ENCODE measurements at regions not wholly inside any gene's neighbourhood (a gene's known extent, or its start where the extent isn't known, plus 50 kb on each side); places are given as distances from the start of the nearest gene placed in this dataset.

DNA sequence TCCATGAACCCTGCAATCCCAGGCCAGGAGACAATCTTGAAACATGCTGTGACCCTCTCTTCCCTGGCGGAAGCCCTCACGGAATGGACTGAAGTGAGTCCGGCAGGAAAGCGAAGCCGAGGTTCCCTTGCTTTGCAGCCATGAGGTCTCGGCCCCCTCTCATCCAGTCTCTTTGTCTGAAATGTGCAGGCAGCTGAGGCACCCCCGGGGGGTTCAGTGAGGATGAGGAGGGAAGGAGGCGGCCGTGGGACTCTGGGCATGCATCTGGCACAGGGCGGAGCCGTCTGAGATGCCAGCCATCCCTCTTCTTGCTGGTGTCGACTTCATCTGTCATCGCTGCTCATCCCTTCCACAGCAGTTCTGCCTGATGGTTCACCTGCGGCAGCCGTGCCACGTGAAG, 1485.7 kb downstream of the BRD1 start:
- ATAC-seq (no peak), DNase-seq (ENCODE audit: low read depth, low spot score) (no peak)
- intact Hi-C loops (cut with micrococcal nuclease; ENCODE audit: unreplicated experiment), result no loop called here
- ChIA-PET POLR2A (no interaction called here), CTCF (no interaction called here)
- in situ Hi-C loops (cut with HindIII; ENCODE audit: low pct_unique_long_range_greater_than_20kb, low sequenced_read_pairs), result no loop called here
- TF ChIP-seq TCF7L2 (IDR thresholded peaks at IDR 0.05; ENCODE audit: low read depth, low read length) (no peak), SIN3A (IDR thresholded peaks at IDR 0.05; ENCODE audit: borderline replicate concordance, insufficient read depth, low read depth, low read length) (no peak), POLR2AphosphoS5 (IDR thresholded peaks at IDR 0.05; ENCODE audit: low read depth, low read length) (no peak)
- TF ChIP-seq, protein P1, sequence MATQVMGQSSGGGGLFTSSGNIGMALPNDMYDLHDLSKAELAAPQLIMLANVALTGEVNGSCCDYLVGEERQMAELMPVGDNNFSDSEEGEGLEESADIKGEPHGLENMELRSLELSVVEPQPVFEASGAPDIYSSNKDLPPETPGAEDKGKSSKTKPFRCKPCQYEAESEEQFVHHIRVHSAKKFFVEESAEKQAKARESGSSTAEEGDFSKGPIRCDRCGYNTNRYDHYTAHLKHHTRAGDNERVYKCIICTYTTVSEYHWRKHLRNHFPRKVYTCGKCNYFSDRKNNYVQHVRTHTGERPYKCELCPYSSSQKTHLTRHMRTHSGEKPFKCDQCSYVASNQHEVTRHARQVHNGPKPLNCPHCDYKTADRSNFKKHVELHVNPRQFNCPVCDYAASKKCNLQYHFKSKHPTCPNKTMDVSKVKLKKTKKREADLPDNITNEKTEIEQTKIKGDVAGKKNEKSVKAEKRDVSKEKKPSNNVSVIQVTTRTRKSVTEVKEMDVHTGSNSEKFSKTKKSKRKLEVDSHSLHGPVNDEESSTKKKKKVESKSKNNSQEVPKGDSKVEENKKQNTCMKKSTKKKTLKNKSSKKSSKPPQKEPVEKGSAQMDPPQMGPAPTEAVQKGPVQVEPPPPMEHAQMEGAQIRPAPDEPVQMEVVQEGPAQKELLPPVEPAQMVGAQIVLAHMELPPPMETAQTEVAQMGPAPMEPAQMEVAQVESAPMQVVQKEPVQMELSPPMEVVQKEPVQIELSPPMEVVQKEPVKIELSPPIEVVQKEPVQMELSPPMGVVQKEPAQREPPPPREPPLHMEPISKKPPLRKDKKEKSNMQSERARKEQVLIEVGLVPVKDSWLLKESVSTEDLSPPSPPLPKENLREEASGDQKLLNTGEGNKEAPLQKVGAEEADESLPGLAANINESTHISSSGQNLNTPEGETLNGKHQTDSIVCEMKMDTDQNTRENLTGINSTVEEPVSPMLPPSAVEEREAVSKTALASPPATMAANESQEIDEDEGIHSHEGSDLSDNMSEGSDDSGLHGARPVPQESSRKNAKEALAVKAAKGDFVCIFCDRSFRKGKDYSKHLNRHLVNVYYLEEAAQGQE (IDR thresholded peaks at IDR 0.05; ENCODE audit: insufficient read depth in 1 of 2, low read depth in 2 of 2, low read length in 1 of 2), result no peak
- TF ChIP-seq, protein P2, sequence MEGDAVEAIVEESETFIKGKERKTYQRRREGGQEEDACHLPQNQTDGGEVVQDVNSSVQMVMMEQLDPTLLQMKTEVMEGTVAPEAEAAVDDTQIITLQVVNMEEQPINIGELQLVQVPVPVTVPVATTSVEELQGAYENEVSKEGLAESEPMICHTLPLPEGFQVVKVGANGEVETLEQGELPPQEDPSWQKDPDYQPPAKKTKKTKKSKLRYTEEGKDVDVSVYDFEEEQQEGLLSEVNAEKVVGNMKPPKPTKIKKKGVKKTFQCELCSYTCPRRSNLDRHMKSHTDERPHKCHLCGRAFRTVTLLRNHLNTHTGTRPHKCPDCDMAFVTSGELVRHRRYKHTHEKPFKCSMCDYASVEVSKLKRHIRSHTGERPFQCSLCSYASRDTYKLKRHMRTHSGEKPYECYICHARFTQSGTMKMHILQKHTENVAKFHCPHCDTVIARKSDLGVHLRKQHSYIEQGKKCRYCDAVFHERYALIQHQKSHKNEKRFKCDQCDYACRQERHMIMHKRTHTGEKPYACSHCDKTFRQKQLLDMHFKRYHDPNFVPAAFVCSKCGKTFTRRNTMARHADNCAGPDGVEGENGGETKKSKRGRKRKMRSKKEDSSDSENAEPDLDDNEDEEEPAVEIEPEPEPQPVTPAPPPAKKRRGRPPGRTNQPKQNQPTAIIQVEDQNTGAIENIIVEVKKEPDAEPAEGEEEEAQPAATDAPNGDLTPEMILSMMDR (IDR thresholded peaks at IDR 0.05), result no peak
- BruUV-seq (replicated peaks), result no TSS peak
- Histone ChIP-seq H3K27ac (ENCODE audit: low read length) (no peak overlapping the region), H3K27me3 (ENCODE audit: control insufficient read depth, insufficient read depth, low read length) (peaks cover 3% of the 10 kb centered on the region; the same call in 1 of the 2 replicates), H3K36me3 (ENCODE audit: control insufficient read depth, insufficient read depth, low read length) (no peaks in the 10 kb centered on the region), H3K4me1 (ENCODE audit: control insufficient read depth, insufficient read depth, low read length) (no peaks in the 10 kb centered on the region), H3K9me3 (ENCODE audit: control insufficient read depth, insufficient read depth, low read depth, low read length) (no peaks in the 10 kb centered on the region), H3K4me3 (ENCODE audit: low read depth in 2 of 2, low read length in 2 of 2) (no peak overlapping the region)

DNA sequence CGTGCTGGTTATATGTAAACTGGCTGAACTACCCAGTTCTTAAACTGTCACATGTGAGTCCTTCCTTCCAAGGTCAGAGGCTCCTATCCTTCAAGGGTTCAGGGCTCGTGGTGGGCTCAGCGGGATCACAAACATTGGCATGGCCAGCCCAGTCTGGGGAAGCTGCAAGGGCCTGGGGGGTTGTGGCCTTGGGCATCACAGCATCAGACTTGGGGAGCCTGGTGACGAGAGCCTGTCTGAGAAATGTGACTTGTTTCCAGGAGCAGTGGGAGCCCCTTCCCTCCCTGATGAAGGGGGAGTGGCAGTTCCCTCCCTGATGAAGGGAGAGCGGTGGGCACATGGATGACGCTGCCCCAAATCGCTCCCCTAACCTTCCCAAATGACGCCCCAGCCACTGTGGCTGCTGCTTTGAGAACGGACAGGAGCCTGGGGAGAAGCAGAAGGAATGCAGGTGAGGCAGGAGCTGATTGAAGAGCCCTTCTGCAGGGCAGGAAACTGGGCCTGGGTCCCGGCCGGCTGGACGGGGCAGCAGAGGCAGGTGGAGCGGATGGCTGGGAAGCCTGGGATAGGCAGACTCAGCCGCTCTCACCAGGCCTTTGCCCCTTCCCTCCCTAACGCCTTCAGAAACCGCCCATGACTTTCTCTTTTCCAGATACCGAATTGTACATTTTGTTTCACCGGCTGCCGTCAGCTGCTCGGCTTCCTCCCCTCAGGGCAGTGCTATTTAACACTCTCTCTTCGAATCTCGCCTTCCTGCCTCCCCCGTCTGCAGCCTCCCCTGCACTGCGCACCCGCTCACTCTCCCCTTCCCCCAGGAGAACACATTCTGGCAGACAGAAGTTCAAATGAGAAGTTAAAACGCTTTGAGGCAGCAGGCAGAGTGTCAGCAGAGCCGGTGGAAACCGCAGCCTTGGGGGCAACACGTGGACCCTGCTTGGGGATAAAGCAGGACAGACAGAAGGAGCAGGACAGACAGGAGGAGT, 1486.7 kb downstream of the BRD1 start:
- H3K27me3 ChIP-seq (ENCODE audit: control insufficient read depth, insufficient read depth, low read length), result peaks cover 3% of the 10 kb centered on the region; the same call in 1 of the 2 replicates
- ATAC-seq, result no peak
- H3K27ac ChIP-seq (ENCODE audit: low read length), result no peak overlapping the region
- H3K4me3 ChIP-seq (ENCODE audit: low read depth in 2 of 2, low read length in 2 of 2), result no peak overlapping the region
- TF ChIP-seq TCF7L2 (IDR thresholded peaks at IDR 0.05; ENCODE audit: low read depth, low read length) (no peak), POLR2AphosphoS5 (IDR thresholded peaks at IDR 0.05; ENCODE audit: low read depth, low read length) (no peak), SIN3A (IDR thresholded peaks at IDR 0.05; ENCODE audit: borderline replicate concordance, insufficient read depth, low read depth, low read length) (no peak)
- TF ChIP-seq, protein P1 (IDR thresholded peaks at IDR 0.05; ENCODE audit: insufficient read depth in 1 of 2, low read depth in 2 of 2, low read length in 1 of 2), result no peak
- TF ChIP-seq, protein P2 (IDR thresholded peaks at IDR 0.05), result no peak
- no TSS peak for BruUV-seq (replicated peaks)
- H3K4me1 ChIP-seq (ENCODE audit: control insufficient read depth, insufficient read depth, low read length), result no peaks in the 10 kb centered on the region
- ChIA-PET CTCF (no interaction called here), POLR2A (no interaction called here)
- no peaks in the 10 kb centered on the region for H3K36me3 ChIP-seq (ENCODE audit: control insufficient read depth, insufficient read depth, low read length)
- in situ Hi-C loops (cut with HindIII; ENCODE audit: low pct_unique_long_range_greater_than_20kb, low sequenced_read_pairs) (no loop called here), intact Hi-C loops (cut with micrococcal nuclease; ENCODE audit: unreplicated experiment) (no loop called here)
- DNase-seq (ENCODE audit: low read depth, low spot score), result no peak
- no peaks in the 10 kb centered on the region for H3K9me3 ChIP-seq (ENCODE audit: control insufficient read depth, insufficient read depth, low read depth, low read length)

Measured in Panc1 (cell line).